ENCODE measurements at regions not wholly inside any gene's neighbourhood (a gene's known extent, or its start where the extent isn't known, plus 50 kb on each side); places are given as distances from the start of the nearest gene placed in this dataset.

GRCh38 chr13:72545030-72545719, 182.3 kb downstream of the MZT1 start (continued):
- peak; percentile 94; the same call in 1 of the 2 replicates for TF ChIP-seq AHDC1 (CRISPR knock-in tag; IDR thresholded peaks at IDR 0.05; ENCODE audit: borderline replicate concordance)
- 0 out of 2 replicates have a peak, but pooled peaks have one; percentile 42 for TF ChIP-seq ZNF441 (CRISPR knock-in tag; IDR thresholded peaks at IDR 0.05; ENCODE audit: borderline replicate concordance)
- TF ChIP-seq ZBTB4 (CRISPR knock-in tag; IDR thresholded peaks at IDR 0.05; ENCODE audit: borderline replicate concordance), result no peak
- TF ChIP-seq MTA3 (CRISPR knock-in tag; IDR thresholded peaks at IDR 0.05), result no peak
- TF ChIP-seq CEBPG (CRISPR knock-in tag; IDR thresholded peaks at IDR 0.05), result peak; percentile 57
- no peak for TF ChIP-seq ZBED4 (CRISPR knock-in tag; IDR thresholded peaks at IDR 0.05; ENCODE audit: borderline replicate concordance)
- no peak for TF ChIP-seq ZNF33B (CRISPR knock-in tag; IDR thresholded peaks at IDR 0.05)
- peak; percentile 72; the same call in 1 of the 2 replicates for TF ChIP-seq ZNF317 (CRISPR knock-in tag; IDR thresholded peaks at IDR 0.05)
- no peak for TF ChIP-seq SIN3A (IDR thresholded peaks at IDR 0.05; ENCODE audit: borderline replicate concordance, low read depth, low read length)
- TF ChIP-seq HNF4A (CRISPR knock-in tag; IDR thresholded peaks at IDR 0.05), result peak; percentile 95
- TF ChIP-seq ZNF7 (CRISPR knock-in tag; IDR thresholded peaks at IDR 0.05), result no peak
- TF ChIP-seq RNF219 (CRISPR knock-in tag; IDR thresholded peaks at IDR 0.05), result 0 out of 2 replicates have a peak, but pooled peaks have one; percentile 22
- TF ChIP-seq NCOR1 (IDR thresholded peaks at IDR 0.05; ENCODE audit: borderline replicate concordance, low read length), result peak; percentile 90
- no peak for TF ChIP-seq MAF1 (CRISPR knock-in tag; IDR thresholded peaks at IDR 0.05; ENCODE audit: borderline replicate concordance)
